ENCODE measurements at regions not wholly inside any gene's neighbourhood (a gene's known extent, or its start where the extent isn't known, plus 50 kb on each side); places are given as distances from the start of the nearest gene placed in this dataset.
"Not testable (repeated sequence)": the region's sequence is repeated elsewhere in the genome, so short reads cannot be mapped to it uniquely, and the experiment has no call there.

DNA sequence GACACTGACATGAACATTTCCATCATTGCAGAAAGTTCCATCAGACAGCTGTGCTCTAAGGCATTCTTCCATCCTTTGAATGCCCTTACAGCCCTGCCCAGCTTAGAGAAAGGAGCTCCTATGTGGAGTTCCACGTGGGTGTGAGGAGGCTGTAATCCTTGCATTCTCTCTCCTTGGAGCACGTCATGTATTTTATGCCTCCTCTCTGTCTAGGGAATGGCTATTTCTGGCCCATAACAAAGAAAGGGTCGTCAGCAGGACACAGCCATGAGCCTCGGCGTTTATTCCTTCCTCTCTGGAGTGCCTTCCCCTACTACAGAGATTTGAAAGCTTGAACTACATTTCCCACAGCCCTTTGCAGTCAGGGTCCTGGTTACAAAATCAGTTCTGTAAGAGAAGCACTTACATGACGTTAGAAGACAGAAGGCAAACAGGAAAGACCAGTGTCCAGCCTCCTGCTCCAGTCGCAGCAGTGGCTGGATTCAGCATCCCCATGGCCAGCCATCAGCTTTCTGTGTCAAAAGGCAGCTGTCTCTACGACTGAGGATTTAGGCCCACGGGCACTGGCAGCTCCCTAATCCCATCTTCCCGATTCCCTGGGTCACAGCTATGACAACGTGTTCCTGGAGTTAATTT lies 234.9 kb downstream of the TFCP2L1 start:
- peak; percentile 38 for DNase-seq (ENCODE audit: low spot score)

DNA sequence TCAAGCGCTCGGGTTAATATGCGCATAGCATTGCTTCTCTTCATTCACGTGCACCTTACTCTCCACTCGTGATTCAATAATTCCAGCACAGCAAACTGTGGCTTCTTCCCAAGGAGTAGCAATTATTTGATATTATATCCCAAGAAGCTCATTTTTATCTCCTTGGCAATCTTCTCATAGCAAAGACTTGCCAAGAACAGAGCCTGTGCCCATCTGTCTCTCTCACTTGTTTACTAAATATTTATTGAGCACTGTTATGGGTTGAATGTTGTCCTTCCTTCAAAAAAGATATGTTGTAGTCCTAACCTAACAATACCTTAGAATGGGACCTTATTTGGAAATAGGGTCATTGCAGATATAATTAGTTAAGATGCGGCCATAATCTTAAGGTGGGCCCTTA lies 233.7 kb downstream of the TFCP2L1 start:
- no peak for DNase-seq (ENCODE audit: low spot score)

DNA sequence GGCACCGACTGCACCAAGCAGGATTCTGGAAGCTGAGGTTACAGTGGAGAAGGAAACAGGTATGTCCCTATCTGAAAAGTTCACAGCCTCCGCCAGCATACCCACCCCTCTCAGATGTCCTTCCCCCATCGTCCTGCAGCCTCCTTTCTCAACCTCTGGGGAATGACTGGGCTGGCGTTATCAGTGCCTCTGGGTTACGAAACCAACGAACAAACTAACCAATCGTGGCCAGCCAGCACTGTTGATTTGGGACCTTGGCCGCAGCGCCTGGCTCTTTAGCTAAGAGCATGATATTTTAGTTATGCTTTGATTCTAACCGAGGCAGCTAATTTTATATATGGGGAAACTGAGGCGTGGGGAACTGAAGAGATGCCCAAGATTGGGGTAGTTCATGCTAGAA lies 233.0 kb downstream of the TFCP2L1 start:
- no peak for DNase-seq (ENCODE audit: low spot score)

DNA sequence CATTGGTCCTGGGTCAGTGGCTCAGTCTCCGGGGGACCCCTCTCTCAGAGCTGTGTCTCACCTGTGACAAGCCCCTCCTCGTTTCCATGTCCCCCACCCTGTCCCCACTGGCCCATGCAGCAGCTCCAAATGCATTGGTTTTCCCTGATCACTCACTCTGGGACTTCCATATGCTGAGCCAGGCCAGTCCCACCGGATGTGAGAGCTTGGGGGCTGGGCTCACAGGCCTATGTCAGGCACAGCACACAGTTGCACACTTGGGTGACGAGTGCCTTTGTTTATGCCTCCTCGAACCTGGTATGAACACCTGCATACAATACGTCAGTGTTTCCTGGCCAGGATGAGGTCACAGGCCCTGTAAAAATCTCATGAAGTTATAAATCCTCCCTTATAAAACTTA lies 232.5 kb downstream of the TFCP2L1 start:
- no peak for DNase-seq (ENCODE audit: low spot score)

DNA sequence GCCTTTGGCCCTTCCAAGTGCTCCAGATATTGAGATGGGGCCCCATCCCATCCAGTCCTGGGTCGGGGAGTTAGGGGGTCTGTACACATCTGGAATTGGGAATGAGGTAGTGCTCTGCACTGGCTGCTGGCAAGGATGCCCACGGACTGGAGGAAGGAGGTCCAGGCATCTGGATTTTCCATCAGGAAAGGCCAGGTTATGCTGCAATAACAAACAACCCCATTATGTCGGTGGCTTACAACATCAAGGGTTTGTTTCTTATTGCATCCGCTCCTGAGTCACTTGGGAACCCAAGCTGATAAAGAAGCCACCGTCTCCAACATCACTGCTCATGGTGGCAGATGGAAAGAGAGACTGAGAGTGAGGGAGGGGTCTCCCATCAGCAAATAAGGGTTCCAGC lies 229.9 kb downstream of the TFCP2L1 start:
- no peak for DNase-seq (ENCODE audit: low spot score)

DNA sequence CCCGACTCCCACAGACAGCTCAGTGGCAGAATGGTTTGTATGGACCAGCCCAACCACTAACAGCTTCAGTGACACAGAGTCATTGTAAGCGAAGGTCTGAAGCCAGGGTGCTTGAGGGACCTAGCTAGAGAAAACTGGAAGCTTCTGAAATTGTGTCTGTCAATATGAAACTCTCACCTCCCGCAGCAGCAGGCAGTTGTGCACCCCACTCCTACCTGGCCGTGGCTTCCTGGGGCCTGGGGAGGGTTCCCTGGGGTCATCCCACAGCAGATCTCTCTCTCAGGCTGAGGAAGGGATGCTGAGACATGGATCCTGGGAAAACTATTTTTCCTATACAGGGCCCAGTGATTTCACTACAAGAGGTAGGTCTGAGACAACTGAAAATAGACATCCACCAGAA lies 229.5 kb downstream of the TFCP2L1 start:
- DNase-seq (ENCODE audit: low spot score) = no peak

DNA sequence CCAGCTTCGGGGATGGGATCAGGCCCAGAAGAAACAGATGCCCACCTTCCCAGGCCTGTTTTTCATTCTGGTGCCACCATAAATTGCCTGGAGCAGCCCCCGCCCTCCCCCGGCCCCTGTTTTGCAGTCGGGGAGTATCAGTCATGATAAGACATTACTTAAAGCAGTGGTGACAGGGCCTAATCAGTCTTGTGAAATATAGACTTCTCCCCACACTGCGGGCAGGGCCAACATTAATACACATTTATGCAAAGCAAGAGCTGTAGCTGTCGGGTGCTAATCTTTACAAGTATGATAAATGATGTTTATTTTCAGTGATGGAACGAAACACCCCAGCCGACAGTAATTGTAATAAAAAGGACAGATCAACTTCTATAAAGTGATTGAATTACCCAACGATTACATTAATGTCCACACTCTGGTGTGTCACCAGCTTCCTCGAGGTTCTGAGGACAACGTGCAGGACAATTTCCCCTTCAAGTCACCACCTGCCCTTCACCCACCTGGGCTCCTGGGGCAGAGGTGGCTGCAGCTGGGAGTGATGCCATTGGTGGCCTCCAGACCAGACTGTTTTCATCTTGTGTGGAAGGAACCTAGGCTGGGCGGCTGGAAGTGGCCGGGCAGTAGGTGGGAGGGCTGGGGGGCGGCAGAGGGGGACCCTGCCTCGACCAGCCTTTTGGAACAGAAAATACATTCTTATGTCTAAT lies 226.0 kb downstream of the TFCP2L1 start:
- no peak for DNase-seq (ENCODE audit: low spot score)

DNA sequence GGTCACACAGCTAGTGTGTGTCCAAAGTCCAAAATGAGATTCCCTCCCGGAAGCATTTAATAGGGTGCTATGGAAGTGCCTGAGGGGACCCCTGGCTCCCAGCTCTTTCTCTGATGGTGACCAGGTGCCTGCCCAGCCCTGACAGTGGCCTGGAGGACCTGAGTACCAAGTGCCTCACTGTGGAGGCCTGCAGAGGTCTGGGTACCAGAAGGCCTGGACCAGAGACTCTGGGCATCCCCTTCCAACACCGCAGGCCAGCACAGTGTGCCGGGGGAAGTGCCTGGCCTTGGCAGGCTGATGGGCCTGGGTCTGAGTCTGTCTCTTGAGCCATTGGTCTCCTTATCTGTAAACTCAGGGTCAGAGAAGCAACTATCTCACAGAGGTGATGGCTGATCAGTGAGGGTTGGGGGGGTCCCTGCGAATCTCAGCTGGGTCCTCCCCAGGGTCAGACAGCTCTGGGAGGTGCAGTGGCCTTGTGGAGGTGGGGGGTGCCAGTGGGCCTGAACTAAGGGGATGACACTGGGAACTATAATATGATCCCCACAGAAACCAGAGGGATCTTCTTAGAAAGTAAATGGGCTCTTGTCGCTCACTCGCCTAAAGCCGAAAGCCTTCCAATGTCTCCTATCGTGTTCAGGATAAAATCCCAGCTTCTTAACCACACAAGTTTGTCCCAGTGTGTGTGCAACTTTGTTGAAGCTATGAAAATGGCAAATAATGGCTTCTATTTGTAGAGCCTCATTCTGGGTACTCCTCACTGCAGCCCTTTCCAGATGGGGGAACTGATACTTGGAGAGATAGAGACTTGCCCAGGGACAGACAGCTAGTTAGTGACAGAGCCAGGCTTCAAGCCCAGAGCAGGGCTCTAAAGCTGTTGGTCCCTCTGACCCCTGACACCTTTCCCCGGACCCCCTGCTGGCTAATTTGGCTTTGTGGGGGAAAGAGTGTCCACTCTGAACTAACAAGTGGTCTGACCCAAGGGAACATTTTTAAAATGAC lies 225.1 kb downstream of the TFCP2L1 start:
- no peak for DNase-seq (ENCODE audit: low spot score)

DNA sequence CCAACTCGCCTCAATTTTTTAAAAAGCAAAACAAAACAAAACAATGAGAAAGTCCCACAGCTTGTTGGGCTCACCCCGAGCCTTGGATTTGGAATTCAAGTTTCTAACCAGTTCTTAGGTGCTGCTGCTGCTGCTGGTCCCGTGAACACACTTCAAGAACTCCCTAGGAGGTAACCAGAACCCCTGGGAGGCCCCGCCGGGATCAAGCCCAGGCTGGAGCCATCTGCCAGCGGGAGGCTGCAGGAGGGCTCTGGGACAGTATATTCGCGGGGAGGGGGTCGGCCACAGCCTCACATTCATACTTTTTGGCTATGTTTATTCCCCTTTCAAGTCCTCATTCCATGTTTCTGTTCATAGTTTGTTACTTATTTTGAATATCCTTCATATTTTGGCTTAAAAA lies 223.4 kb downstream of the TFCP2L1 start:
- DNase-seq (ENCODE audit: low spot score) = no peak

DNA sequence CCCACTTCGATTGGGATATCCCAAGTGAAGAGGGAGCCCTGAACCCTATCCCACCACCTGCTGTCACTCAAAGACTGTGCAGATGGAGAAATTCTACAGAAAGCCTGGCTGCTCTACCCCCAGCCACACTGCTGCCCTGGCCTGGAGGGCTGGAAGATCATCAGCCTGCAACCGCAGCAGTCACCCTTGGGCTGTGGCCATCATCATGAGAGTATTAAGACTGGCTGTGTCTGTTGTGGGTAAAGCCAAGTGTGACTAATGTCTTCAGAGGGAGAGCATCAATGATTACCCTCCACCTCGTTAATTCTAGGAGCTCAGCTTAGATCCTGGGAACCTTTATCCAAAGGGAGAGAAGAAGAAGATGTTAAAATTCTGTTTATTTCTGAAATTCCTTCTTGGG lies 221.5 kb downstream of the TFCP2L1 start:
- no peak for DNase-seq (ENCODE audit: low spot score)

DNA sequence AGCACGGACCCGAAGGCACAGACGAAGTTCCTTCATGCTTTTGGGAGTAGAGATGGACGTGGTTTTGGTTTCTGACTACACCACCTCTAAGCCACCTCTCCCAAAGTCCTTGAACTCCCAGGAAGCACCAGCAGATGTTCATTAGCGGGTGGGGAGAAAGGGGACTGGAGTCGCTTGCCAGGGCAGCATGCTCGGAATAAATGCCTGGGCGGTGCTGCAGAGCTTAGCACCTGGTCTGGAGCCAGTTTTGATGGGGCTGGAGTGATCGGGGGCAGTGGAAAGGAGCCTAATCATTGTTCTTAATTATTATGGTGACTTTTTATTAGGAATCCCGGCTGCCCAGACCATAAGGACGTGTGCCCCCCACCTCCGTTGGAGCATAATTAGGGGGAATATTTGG lies 220.8 kb downstream of the TFCP2L1 start:
- no peak for DNase-seq (ENCODE audit: low spot score)

DNA sequence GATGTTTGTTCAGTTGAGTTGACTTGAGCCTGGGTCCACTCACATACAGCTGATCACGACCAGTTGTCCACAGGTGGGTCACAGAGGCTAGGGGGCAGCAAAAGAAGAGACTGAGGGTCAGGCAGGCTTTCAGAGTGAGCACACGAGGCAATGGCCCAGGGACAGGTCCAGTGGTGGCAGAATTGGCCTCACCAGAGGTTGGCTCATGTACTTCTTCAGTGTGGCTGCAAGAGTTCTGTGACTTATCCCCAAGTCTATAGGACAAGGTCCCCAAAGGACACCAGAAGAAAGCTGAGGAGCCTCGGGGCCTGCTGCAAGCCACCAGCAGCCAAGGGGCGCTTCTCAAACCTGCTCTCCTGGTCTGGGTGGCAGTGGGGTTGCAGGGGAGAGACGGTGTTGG lies 219.8 kb downstream of the TFCP2L1 start:
- no peak for DNase-seq (ENCODE audit: low spot score)

DNA sequence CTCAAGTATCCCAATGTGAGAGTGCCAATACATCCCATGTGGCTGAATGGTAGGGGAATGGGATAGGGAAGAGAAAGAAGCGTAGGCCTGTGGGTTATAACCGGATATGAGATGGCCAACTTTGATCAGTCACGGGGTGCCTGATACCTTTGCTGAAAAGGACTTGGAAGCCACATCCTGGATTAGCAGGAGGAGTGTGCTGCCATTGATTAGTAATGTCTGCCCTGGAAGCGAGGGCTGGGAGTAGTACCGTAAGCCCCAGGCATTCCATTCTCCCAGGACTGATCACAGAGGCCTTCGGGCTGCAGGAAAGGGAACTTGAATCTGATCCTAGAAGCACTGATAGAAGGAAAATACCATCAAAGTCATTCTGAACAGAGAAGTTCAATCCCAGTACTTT lies 218.5 kb downstream of the TFCP2L1 start:
- no peak for DNase-seq (ENCODE audit: low spot score)

DNA sequence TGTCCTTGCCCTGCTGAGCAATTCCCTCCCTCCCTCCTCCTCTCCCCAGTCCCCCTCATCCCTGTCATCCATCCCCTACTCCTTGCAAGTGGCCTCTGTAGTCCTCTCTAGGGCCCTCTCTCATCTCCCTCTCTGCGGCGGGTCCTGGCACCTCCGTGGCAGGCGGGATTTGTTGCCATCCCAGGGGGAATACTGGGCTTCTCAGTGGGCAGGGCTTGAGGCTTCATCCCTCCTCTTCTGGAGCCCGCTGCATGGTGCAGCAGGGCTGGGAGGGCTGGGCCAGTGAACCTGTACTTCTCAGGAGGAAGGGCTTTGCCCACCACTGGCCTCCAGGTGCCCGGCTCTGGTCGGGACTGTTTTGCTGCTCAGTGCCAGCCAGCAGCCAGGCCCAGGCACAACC lies 216.2 kb downstream of the TFCP2L1 start:
- DNase-seq (ENCODE audit: low spot score) = no peak

DNA sequence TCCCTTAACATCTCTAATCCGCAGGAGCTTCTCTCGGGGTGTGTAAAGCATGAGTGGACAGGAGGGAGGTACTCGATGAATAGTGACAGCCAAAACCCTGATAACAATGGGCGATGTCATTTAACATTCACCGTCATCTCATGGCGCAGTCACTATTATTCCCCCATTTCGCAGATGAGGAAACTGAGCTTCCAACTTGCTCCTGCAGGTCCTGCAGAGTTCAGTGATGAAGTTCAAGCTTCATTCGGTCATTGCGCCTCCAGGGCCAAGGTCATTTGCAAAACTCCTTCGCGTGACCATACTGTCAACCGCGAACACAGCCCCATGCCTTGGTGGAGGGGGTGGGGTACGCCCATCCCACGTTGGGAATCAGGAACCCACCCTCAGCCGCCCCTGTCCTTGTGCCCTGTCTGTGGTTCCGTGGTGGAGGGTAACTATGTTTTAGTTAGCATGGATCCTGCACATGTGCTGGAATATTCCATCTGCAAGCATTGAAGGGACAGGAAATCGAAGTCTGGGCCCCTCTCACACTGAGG lies 215.5 kb downstream of the TFCP2L1 start:
- DNase-seq (ENCODE audit: low spot score) = no peak

DNA sequence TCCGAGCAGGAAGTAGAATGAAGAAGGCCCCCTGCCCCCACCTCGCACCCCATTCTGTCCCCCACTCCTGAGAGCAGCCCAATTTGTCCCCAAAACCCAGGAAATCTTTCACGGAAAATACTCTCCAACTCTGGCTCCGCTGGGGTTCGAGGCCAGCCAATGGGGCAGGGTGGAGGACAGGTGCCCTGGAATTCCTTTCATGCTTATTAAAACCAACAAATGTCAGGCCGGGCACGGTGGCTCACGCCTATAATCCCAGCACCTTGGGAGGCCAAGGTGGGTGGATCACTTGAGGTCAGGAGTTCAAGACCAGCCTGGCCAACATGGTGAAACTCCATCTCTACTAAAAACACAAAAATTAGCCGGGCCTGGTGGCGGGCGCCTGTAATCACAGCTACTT lies 214.9 kb downstream of the TFCP2L1 start:
- not testable (repeated sequence) for DNase-seq (ENCODE audit: low spot score)

DNA sequence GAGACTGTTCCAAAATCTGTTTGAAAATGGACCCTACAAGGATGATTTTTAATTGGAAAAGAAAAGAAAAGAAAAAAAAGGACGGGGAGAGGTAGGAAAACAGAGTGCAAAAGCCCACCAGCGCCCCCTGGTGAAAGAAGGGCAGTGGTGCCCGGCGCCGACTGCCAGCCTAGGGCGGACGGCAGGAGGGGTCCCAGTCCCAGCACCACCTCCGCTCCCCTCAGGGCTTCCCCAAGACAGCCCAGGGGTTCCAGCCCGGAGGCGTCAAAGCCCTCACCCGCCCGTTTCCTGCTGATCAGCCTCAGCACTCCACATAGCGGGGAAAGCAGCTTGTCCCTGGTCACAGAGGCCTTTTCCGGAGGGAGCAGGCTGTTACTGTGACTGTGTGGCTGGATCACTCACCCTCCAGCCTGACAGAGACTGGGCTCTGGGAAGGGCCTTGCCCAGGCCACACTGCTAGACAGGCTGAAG lies 213.9 kb downstream of the TFCP2L1 start:
- DNase-seq (ENCODE audit: low spot score) = peak; percentile 73

DNA sequence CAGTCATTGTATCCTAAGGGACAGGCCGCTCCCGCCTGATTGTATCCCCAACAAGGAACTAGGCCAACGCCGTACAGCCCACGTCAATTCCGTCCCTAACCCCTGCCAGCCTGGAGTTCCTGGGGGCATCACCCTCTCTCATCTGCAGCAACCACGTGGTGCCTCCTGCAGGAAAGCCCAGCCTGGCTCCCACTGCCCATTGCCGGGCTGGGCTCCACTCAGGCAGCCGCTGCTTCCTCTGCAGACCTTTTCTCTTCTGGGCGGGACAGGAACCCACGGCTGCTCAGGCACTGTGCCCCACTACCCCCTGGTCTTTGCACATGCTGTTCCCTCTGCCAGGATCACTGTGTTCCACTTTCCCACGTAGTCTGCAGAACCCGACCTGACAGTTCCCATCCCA lies 212.2 kb downstream of the TFCP2L1 start:
- DNase-seq (ENCODE audit: low spot score) = no peak

DNA sequence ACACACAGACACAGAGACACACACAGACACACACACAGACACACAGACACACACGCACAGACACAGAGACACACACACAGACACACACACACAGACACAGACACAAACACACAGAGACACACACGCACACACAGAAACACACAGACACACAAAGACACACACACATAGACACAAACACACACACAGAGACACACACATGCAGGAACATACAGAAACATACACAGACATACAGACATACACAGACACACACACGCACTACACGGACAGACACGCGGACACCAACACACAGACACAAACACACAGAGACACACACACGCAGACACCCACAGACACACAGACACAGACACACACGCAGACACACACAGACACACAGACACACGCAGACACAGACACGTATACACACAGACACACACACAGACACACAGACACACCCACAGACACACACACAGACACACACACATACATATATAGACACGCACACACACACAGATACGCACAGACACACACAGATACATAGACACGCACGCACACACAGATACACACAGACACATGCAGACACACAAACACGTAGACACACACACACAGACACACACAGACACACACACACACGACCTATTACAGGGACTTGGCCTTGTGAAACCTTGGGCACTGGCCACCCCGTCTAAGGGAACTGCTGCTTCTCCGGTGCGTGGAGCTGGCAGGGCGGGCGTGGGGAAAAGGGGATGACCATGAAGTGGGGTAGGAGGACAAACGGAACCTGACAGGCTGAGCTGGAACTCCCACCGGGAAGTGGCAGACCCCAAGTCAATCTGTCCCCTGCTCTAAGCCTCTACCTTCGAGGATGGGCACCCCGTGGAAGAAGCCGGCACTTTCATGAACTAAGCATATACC lies 211.4 kb downstream of the TFCP2L1 start:
- no peak for DNase-seq (ENCODE audit: low spot score)

DNA sequence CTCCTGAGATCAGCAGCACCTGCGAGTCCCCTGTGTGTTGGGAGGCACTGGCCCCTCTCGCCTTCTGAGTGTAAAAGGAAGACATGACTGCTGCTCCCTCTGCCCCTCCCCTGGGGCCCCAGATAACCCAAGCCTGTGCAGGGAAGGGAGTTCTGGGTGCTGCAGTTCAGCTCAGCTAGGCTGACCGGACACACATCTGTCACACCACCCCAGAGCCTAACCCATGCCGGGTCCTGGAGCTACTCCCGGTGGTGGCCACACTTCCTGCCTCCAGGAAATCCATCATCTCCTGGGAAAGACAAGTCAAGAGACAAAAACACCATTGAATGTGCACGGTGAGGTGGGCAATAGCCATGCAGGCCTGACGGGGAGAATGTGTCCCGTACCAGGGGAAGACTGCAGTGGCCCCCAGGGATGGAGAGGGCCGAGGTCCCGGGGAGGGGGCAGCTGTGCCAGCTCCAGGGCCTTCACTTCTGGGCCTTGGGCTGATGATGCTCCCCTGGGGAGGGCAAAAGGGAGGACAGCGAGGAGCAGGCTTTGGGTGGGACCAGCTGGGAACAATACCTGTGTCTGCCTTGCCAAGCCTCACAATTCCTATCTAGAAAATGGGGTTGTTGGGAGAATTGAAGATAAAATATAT lies 210.6 kb downstream of the TFCP2L1 start:
- DNase-seq (ENCODE audit: low spot score) = no peak

DNA sequence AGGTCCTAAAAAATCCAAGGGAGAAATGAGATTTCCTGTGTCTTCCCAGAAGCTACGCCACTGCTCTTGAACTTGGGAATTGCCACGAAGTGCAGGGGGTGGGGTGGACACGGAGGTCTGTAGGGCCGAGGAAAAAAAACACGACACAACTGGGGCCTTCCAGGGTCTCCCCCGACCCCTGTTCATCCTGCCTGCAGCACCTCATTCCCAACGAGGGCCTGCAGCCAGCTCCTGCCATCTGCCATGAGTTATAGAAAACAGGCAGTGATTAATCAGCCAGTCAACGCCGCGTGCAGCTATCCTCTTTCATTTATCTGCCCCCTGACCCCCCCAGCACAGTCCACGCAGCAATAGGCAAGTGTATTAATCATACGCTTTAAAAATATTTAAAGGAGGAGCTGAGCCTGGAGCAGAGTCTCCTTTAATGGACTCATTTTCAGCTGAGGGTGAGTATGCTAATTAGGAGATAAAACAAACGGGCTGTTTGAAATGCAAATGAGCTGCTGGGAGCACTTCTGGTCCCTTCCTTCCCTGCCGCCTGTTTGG lies 209.9 kb downstream of the TFCP2L1 start:
- peak; percentile 92 for DNase-seq (ENCODE audit: low spot score)

Data from COLO829 (cell line).